GM21526 (cell line): ENCODE measurements at regions not wholly inside any gene's neighbourhood (a gene's known extent, or its start where the extent isn't known, plus 50 kb on each side); places are given as distances from the start of the nearest gene placed in this dataset.
"Not testable (repeated sequence)": the region's sequence is repeated elsewhere in the genome, so short reads cannot be mapped to it uniquely, and the experiment has no call there.

Experiments used
- ATAC-seq: cut with Tn5 transposase; IDR thresholded peaks from one replicate; pipeline ENCODE4 v1.9.1; 2021; ENCODE audit warnings: moderate library complexity; ENCODE audit not compliant: unreplicated experiment, low FRiP score

DNA sequence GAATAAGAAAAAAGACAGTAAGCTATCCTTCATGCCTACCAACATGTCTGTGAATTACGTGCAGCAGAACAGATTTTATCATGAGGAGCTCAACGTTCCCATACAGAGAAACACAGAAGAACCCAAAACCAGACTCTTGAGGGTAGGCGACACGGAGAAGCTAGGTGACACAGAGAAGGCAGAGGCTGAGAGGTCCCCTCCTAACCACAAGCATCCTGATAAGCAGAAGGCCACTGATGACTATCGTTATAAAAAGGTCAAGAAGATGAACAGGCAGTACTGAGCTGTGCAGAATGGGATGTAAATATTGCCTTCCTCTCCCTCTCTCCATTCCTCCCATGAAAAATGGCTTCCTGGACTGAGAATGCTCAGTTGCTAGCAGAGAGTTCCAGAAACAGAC lies 350.2 kb upstream of the BOD1L1 start:
- ATAC-seq = no peak

DNA sequence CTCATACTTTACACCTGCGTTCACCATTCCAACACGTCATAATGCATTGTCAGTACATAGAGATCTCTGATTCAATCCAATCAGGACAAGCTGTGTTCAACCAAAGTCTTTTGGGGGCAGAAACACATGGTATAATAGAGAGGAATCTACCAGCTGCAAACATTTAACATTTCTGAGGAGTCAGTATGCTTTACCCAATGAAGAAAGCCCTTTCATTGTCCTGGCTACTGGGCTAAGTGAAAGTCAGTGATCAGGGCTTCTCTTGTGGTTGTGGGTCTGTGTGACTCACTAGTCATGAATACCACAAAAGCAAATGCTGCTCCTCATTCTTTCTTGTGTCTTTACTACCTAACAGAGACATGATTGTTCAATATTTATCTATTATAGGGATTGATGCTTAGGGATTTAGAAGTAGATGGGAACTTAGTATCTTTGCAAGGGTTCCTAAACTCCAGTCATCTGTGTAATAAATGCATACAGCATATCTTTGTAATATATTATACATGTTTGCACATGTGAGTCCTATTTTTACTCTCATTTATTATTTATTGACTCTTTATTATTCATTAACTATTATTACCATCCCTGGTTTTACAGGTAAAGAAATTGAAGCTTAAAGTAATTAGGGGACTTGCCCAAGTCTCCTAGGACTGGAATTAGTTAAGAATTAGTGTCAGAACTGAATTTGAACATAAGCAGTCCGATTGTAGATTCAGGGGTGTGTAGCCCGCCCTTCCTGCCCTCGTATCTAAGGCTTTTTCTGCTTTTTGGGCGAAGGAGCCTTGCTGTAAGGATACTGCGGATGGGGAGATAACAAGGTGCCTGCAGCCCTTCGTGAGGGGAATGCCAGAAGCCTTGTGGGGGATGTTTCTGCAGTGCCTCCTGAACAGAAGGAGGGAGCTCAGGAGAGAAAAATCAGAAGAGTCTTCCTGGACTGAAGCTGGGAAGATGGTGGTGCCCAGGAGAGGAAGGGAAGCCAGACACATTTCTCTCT lies 353.1 kb upstream of the BOD1L1 start:
- ATAC-seq = no peak

DNA sequence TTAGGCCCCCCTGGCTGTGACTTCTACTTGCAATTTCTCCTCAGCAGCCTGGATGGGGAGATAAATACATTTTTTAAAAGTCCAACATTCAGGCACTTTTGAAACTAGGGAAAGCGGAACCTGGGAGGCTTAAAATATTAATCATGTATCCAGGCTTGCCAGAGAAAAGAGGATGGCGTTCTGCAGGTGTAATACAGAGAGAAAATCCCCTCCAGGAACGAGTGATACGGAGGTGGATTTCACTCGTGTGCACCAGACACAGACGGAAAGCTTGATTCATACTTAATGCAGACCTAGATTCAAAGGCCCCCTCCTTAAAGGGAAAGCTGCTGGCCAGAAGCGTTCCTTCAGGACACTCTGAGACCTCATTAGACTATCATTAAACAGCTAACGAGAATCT lies 354.0 kb upstream of the BOD1L1 start:
- no peak for ATAC-seq

- no peak for ATAC-seq
Observed at GRCh38 chr4:13982010-13982409, 354.5 kb upstream of the BOD1L1 start.

DNA sequence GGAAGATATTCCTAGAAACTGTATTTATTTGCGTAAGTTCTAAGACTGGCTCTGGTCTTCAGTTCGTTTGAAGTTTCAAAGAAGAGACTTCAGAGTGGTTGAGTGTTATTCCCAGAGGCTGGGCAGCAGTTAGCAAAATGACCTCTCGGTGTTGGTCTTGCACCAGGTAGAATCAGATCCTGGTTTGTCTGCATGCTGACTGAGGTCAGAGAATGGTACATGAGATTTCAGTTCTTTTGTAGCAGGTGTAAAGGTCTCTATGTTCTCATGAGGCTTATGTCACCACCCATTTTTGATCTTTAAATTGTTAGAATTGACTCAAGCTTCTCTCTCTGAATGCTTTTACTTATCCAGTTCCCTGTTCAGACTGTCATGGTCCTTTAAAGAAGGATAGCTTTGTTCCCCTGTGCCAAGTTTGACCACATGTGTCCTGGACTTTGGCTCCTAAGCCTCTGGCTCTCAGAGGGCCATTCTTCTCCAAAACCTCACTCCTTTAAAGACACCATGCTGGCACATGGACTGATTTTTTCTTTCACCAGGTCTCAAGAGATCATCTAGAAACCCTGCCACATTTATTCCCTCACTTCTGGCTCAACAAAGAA lies 355.8 kb upstream of the BOD1L1 start:
- no peak for ATAC-seq

DNA sequence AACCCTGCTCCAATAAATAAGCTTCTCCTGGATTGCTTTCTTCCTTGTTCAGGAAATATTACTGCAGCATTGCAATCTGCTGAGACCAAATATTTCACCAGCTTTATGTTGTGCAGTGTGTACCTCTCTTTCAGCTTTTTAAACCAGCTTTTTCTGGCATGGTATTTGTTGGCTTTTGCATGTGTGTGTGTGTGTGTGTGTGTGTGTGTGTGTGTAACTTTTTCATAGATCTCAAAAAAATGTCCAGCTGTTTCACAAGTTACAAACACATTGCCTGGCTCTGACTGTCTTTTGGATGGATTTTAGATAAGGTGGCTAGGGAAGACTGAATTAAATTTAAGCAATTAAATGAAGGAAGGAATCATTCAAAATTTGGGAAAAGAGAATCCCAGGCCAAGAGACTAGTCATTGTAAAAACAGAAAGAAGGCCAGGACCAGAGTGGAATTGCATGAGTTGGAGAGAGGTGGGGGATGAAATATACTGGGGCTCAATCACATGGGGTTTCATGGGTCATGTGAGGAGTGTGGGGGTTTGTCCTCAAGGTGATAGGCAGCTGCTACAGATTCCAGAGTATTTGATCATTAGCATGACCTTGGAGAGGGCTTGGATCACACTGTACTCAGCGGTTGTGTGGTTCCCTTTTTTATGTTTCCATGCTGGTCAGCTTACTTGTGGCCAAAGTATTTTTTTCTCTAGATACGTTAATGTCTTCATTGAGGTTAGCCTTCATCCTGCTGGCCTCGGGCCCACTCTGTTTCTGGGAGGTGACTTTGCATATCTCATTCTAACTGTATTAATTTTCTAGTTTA lies 357.7 kb upstream of the BOD1L1 start:
- ATAC-seq = no peak

- ATAC-seq = no peak
Observed at GRCh38 chr4:13985837-13986236, 358.3 kb upstream of the BOD1L1 start.

DNA sequence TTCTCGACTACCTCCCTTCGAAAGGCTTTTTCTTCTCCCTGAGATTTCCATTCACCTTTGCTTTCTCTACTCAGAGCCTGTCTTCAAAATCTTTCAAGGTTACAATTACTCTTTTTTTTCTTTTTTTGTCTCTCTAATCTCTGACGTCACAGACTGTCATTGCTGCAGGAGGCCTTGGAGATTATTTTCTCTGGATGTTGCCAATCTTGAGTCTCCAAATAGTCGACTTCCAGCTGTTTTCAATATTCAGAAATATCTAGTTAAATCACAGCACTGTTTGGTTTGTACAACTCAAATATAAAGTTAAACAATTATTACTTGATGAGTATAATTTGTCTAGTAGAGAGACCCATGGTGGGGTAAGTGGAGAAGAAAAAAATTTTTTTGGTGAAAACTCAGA lies 359.0 kb upstream of the BOD1L1 start:
- ATAC-seq = no peak

- ATAC-seq = no peak
Observed at GRCh38 chr4:13988353-13989305, 361.1 kb upstream of the BOD1L1 start.

DNA sequence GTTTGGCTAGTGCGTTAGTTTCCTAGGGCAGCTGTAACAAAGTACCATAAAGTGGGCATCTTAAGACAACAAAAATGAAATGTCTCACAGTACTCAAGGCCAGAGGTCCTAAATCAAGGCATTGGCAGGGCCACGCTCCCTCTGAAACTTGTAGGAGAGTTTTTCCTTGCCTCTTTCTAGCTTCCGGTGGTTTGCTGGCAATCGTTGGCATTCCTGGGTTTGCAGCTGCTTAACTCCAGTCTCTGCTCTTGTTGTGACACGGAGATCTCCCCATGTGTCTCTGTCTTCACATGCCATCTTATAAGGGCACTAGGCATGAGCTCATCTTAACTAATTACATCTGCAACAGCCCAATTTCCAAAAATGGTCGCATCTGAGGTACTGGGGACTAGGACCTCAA lies 362.0 kb upstream of the BOD1L1 start:
- no peak for ATAC-seq

DNA sequence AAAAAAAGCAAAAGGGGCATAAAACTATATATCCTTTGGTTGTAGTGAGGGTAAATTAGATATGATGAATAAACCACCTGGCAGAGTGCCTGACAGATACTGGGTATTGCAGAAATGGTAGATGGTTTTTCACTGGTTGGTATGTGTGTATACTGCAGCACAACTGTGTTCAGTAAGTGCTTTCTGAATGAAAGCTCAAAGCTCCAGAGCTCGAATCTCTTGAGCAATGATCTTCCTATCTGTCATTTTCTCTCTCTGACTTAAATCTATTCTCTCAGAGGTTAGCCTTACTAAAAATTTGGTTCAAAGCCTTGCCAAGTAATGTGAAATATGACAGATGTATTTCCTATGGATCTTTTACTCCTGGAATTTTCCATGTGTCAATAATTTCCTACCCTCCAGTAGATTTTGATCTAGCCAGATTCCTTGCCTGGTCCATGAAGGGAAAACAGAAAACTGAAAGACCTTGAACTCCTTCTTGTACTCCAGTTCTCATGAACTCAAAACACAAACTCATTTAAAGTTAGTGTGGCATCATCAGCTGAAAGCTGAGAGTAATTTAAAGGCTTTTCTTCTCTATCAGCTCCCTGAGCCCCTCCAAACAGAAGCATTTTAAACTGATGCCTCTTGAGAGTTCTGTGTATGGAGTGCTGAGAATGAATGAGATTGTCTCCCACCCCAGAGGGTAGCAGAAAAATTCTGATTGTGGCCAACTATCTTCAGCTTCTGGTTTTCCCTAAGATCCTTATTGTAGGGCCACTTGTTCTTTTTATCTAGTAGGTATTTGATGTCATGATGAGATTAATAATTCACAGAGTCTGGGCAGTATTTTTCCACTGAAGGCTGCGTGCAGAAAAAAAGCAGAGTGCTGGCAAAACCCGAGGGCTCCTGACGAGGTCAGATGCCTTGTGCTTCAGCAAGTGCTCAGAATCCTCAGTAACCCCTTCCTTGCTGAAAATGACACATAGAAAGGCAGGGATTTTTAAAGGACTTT lies 363.4 kb upstream of the BOD1L1 start:
- no peak for ATAC-seq

GRCh38 chr4:13992041-13992440 lies 364.5 kb upstream of the BOD1L1 start:
- ATAC-seq = no peak

- no peak for ATAC-seq
Observed at GRCh38 chr4:13992975-13993520, 365.5 kb upstream of the BOD1L1 start.

GRCh38 chr4:13994016-13994415 lies 366.5 kb upstream of the BOD1L1 start:
- ATAC-seq = no peak

DNA sequence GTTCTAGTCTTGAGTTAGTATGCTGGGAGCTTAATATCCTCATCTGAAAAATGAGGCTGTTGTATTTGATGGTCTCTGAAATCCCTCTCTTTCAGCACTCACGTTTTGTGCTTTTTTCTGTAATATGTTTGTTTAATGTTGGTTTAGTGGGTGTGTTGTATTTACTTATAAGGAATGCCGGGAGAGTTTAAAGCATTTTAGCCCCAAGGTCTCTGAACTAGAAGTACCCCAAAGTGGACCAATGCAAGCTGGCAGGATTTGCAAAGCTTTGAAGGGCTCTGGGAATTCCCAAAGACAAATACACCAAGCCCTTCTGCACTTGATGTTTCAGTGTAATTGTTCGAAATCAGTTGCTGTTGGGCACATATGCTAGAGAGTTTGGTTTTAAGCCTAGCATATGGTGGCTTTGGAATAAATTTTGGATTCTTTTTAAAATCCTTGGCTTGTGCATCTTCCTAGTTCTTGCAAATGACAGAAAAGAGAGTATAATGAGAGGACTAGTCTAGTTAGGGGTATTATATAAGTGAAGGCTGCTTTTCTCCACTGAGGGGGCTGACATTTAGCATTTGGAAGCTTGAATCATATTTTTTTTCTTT lies 371.4 kb upstream of the BOD1L1 start:
- no peak for ATAC-seq

- no peak for ATAC-seq
Observed at GRCh38 chr4:14000091-14000814, 372.7 kb upstream of the BOD1L1 start.

DNA sequence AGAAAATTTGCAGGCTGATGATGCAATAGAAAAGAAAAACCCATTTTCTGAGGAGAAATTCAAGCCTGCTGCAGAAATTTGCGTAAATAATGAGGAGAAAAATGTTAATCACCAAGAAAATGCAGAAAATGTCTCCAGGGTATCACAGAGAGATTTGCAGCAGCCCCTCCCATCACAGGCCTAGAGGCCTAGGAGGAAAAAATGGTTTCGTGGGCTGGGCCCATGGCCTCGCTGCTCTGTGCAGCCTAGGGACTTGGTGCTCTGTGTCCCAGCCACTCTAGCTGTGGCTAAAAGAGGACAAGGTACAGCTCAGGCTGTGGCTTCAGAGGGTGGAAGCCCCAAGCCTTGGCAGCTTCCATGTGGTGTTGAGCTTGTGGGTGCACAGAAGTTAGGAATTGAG lies 374.8 kb upstream of the BOD1L1 start:
- ATAC-seq = not testable (repeated sequence)

DNA sequence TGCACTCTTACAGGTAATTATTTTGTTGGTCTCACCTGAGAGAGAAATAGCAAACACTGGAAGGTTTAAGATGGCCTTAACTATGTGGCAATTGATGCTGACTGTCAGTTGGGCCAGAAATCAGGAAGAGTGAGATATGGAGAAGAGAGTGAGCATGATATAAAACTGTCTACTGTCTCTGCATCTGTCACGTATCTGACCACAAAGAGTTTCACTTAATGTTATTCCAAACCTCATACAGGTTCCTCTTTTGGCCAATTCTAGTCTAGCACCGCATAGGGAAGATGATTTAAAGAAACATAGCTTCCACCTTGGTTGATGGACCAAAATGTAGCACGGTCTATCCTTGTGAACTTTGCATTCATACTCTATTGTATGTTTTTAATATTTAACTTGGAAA lies 381.0 kb upstream of the BOD1L1 start:
- ATAC-seq = no peak
